NCI-H146 (cell line): ENCODE measurements at regions not wholly inside any gene's neighbourhood (a gene's known extent, or its start where the extent isn't known, plus 50 kb on each side); places are given as distances from the start of the nearest gene placed in this dataset.
A peak's percentile ranks its signal among the peaks of the same experiment; 100 is the strongest.

Experiments
- DNase-seq: peaks from one replicate; lab custom pipeline; 2025; lab: John Stamatoyannopoulos, UW

GRCh38 chr5:104456122-104456521 is 893.5 kb upstream of the NUDT12 start:
- no peak for DNase-seq

GRCh38 chr5:104452550-104452949 is 890.0 kb upstream of the NUDT12 start:
- peak; percentile 7 for DNase-seq

GRCh38 chr5:104451911-104452310 is 889.3 kb upstream of the NUDT12 start:
- peak; percentile 9 for DNase-seq

GRCh38 chr5:104444656-104445055 is 882.1 kb upstream of the NUDT12 start:
- DNase-seq, result no peak

GRCh38 chr5:104443706-104444105 is 881.1 kb upstream of the NUDT12 start:
- no peak for DNase-seq

- no peak for DNase-seq
Measured at GRCh38 chr5:104431981-104432380, 869.4 kb upstream of the NUDT12 start.

GRCh38 chr5:104431002-104431620 is 868.5 kb upstream of the NUDT12 start:
- DNase-seq, result no peak

- no peak for DNase-seq
Measured at GRCh38 chr5:104429911-104430310, 867.3 kb upstream of the NUDT12 start.

- no peak for DNase-seq
Measured at GRCh38 chr5:104421431-104421830, 858.8 kb upstream of the NUDT12 start.

- DNase-seq, result no peak
Measured at GRCh38 chr5:104418056-104418455, 855.5 kb upstream of the NUDT12 start.

GRCh38 chr5:104412649-104413240 is 850.2 kb upstream of the NUDT12 start:
- no peak for DNase-seq

- peak; percentile 84 for DNase-seq
Measured at GRCh38 chr5:104400941-104401340, 838.4 kb upstream of the NUDT12 start.

GRCh38 chr5:104385906-104386305 is 823.3 kb upstream of the NUDT12 start:
- DNase-seq, result no peak

GRCh38 chr5:104375345-104375744 is 812.8 kb upstream of the NUDT12 start:
- DNase-seq, result no peak

GRCh38 chr5:104372796-104373195 is 810.2 kb upstream of the NUDT12 start:
- no peak for DNase-seq

GRCh38 chr5:104372376-104372775 is 809.8 kb upstream of the NUDT12 start:
- DNase-seq, result no peak

GRCh38 chr5:104370523-104370922 is 807.9 kb upstream of the NUDT12 start:
- no peak for DNase-seq

GRCh38 chr5:104367978-104368377 is 805.4 kb upstream of the NUDT12 start:
- DNase-seq, result no peak

- no peak for DNase-seq
Measured at GRCh38 chr5:104363567-104363966, 801.0 kb upstream of the NUDT12 start.

- no peak for DNase-seq
Measured at GRCh38 chr5:104361932-104362331, 799.3 kb upstream of the NUDT12 start.

GRCh38 chr5:104355350-104355749 is 792.8 kb upstream of the NUDT12 start:
- no peak for DNase-seq

GRCh38 chr5:104353371-104353770 is 790.8 kb upstream of the NUDT12 start:
- DNase-seq, result no peak

- DNase-seq, result no peak
Measured at GRCh38 chr5:104352954-104353353, 790.4 kb upstream of the NUDT12 start.

- DNase-seq, result peak; percentile 23
Measured at GRCh38 chr5:104347119-104347708, 784.6 kb upstream of the NUDT12 start.
